ENCODE measurements at regions not wholly inside any gene's neighbourhood (a gene's known extent, or its start where the extent isn't known, plus 50 kb on each side); places are given as distances from the start of the nearest gene placed in this dataset.

GRCh38 chr14:86541972-86542371 lies 1012.0 kb downstream of the FLRT2 start:
- no peak for FAIRE-seq

- FAIRE-seq = no peak
Measured at GRCh38 chr14:86540636-86541247, 1010.8 kb downstream of the FLRT2 start.

GRCh38 chr14:86539361-86540070 lies 1009.6 kb downstream of the FLRT2 start:
- FAIRE-seq = no peak

- no peak for FAIRE-seq
Measured at GRCh38 chr14:86533834-86534233, 1003.9 kb downstream of the FLRT2 start.

GRCh38 chr14:86532219-86532618 lies 1002.3 kb downstream of the FLRT2 start:
- no peak for FAIRE-seq

- no peak for FAIRE-seq
Measured at GRCh38 chr14:86530457-86530856, 1000.5 kb downstream of the FLRT2 start.

GRCh38 chr14:86527312-86527711 lies 997.4 kb downstream of the FLRT2 start:
- FAIRE-seq = no peak

GRCh38 chr14:86525673-86526072 lies 995.7 kb downstream of the FLRT2 start:
- no peak for FAIRE-seq

GRCh38 chr14:86521843-86522242 lies 991.9 kb downstream of the FLRT2 start:
- FAIRE-seq = no peak

- FAIRE-seq = no peak
Measured at GRCh38 chr14:86521031-86521730, 991.2 kb downstream of the FLRT2 start.

- no peak for FAIRE-seq
Measured at GRCh38 chr14:86518298-86518697, 988.4 kb downstream of the FLRT2 start.

- FAIRE-seq = no peak
Measured at GRCh38 chr14:86515195-86515594, 985.3 kb downstream of the FLRT2 start.

- FAIRE-seq = no peak
Measured at GRCh38 chr14:86513564-86513963, 983.6 kb downstream of the FLRT2 start.

- no peak for FAIRE-seq
Measured at GRCh38 chr14:86513056-86513455, 983.1 kb downstream of the FLRT2 start.

GRCh38 chr14:86510491-86510890 lies 980.5 kb downstream of the FLRT2 start:
- no peak for FAIRE-seq

- FAIRE-seq = no peak
Measured at GRCh38 chr14:86505808-86506207, 975.9 kb downstream of the FLRT2 start.

- no peak for FAIRE-seq
Measured at GRCh38 chr14:86501611-86502010, 971.7 kb downstream of the FLRT2 start.

- FAIRE-seq = no peak
Measured at GRCh38 chr14:86491743-86492142, 961.8 kb downstream of the FLRT2 start.

GRCh38 chr14:86481104-86481503 lies 951.2 kb downstream of the FLRT2 start:
- FAIRE-seq = no peak

GRCh38 chr14:86464341-86464740 lies 934.4 kb downstream of the FLRT2 start:
- FAIRE-seq = no peak

GRCh38 chr14:86462193-86462753 lies 932.3 kb downstream of the FLRT2 start:
- no peak for FAIRE-seq

- FAIRE-seq = no peak
Measured at GRCh38 chr14:86457481-86458135, 927.7 kb downstream of the FLRT2 start.

- no peak for FAIRE-seq
Measured at GRCh38 chr14:86450085-86450484, 920.1 kb downstream of the FLRT2 start.
